Skeletal muscle tissue (tissue), 3 donors: ENCODE measurements at regions not wholly inside any gene's neighbourhood (a gene's known extent, or its start where the extent isn't known, plus 50 kb on each side); places are given as distances from the start of the nearest gene placed in this dataset.

Source experiments
- H3K27ac ChIP-seq: one replicate; pipeline ENCODE4 v1.7.0; 2013; ENCODE audit warnings: mild to moderate bottlenecking, low read depth, low read length, inconsistent platforms
- H3K27me3 ChIP-seq, 3 donors: one replicate each; pipeline ENCODE4 v1.7.0; 2013; ENCODE audit warnings: low read length in 3 of 3; ENCODE audit not compliant: control insufficient read depth in 3 of 3, insufficient read depth in 3 of 3
- H3K36me3 ChIP-seq, 3 donors: one replicate each; pipeline ENCODE4 v1.7.0; 2013; ENCODE audit warnings: low read length in 3 of 3; ENCODE audit not compliant: control insufficient read depth in 3 of 3, insufficient read depth in 3 of 3
- H3K4me1 ChIP-seq, 3 donors: one replicate each; pipeline ENCODE4 v1.7.0; 2013; ENCODE audit warnings: low read length in 3 of 3, mild to moderate bottlenecking in 3 of 3; ENCODE audit not compliant: control insufficient read depth in 3 of 3, insufficient read depth in 3 of 3
- H3K4me3 ChIP-seq, 3 donors: one replicate each; pipeline ENCODE4 v1.7.0; 2013; ENCODE audit warnings: low read length in 3 of 3
- H3K9ac ChIP-seq, 3 donors: one replicate each; pipeline ENCODE4 v1.7.0; 2013; ENCODE audit warnings: low read length in 3 of 3, mild to moderate bottlenecking in 3 of 3, moderate library complexity in 2 of 3, low read depth in 1 of 3
- H3K9me3 ChIP-seq, 3 donors: one replicate each; pipeline ENCODE4 v1.7.0; 2013; ENCODE audit warnings: low read length in 3 of 3; ENCODE audit not compliant: control insufficient read depth in 3 of 3
- donor health status: Osteomylitis.

DNA sequence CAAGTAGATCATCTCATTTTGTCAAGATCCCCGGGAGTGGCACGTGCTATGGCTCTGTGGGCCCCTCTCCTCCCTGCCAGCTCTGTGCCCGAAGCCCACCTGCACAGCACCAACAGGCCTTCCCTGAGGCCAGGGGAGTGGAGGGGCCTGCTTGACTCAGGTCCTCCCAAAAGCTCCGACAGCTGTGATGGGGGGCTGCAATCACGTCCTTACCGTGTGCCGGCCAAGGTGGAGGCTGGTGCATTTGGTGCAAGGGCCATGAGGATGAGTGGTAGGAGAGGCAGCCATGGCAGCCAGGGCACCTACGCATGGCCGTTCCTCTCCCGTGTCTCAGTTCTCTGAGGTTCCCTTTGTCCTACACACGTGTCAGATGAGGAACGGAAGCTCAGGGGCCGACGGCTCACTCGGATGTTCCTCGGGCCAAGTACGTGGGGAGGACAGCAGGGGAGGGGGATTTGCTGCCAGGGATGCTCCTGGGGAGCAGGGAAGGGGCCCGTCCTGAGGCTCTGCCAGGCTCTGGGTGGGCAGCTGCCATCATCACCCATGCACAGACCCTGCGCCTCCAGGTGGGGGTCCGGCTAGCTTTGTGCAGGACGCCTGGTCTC lies 95.8 kb downstream of the HMX1 start:
- no peaks in the 10 kb centered on the region for H3K4me1 ChIP-seq
- no peaks in the 10 kb centered on the region for H3K36me3 ChIP-seq
- H3K9me3 ChIP-seq = no peaks in the 10 kb centered on the region
- H3K27me3 ChIP-seq = peaks cover 3 to 18% (median 9%) of the 10 kb centered on the region in 3 donors
- no peak overlapping the region for H3K27ac ChIP-seq
- no peak overlapping the region for H3K4me3 ChIP-seq
- no peak overlapping the region for H3K9ac ChIP-seq

- H3K27me3 ChIP-seq = peaks cover 3 to 18% (median 4%) of the 10 kb centered on the region in 3 donors
- no peaks in the 10 kb centered on the region for H3K36me3 ChIP-seq
- H3K27ac ChIP-seq = no peak overlapping the region
- H3K9me3 ChIP-seq = no peaks in the 10 kb centered on the region
- H3K4me1 ChIP-seq = no peaks in the 10 kb centered on the region
- no peak overlapping the region for H3K4me3 ChIP-seq
- no peak overlapping the region for H3K9ac ChIP-seq
These were observed 96.5 kb downstream of the HMX1 start for GRCh38 chr4:8775121-8775520.

DNA sequence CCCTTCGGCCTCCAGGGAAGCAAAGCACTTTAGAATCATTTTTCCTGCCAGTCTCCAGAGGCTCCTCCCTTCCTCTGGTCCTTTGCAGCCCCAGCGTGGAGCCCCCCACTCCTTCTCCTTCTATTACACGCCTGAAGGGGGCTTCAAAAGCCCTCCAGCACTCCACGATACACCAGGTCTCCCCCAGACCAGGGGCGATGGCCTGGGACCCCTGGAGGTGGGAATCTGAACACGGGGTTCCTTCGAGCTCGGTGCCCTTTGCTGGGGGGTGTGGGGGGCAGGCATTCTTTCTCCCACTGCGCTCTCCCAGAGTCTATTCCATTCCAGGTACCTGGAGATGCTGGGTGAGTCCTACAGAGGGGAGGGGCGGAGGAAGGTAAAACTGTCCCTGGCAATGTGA lies 97.6 kb downstream of the HMX1 start:
- Histone ChIP-seq H3K36me3 (no peaks in the 10 kb centered on the region), H3K27ac (no peak overlapping the region), H3K9me3 (no peaks in the 10 kb centered on the region), H3K9ac (no peak overlapping the region), H3K4me3 (no peak overlapping the region), H3K4me1 (no peaks in the 10 kb centered on the region), H3K27me3 (peaks cover 3 to 18% (median 8%) of the 10 kb centered on the region in 3 donors)

GRCh38 chr4:8773124-8773931 lies 98.3 kb downstream of the HMX1 start:
- Histone ChIP-seq H3K27ac (no peak overlapping the region), H3K4me1 (no peaks in the 10 kb centered on the region), H3K36me3 (no peaks in the 10 kb centered on the region), H3K9me3 (no peaks in the 10 kb centered on the region), H3K9ac (no peak overlapping the region), H3K27me3 (peaks cover 3 to 18% (median 8%) of the 10 kb centered on the region in 3 donors), H3K4me3 (no peak overlapping the region)

DNA sequence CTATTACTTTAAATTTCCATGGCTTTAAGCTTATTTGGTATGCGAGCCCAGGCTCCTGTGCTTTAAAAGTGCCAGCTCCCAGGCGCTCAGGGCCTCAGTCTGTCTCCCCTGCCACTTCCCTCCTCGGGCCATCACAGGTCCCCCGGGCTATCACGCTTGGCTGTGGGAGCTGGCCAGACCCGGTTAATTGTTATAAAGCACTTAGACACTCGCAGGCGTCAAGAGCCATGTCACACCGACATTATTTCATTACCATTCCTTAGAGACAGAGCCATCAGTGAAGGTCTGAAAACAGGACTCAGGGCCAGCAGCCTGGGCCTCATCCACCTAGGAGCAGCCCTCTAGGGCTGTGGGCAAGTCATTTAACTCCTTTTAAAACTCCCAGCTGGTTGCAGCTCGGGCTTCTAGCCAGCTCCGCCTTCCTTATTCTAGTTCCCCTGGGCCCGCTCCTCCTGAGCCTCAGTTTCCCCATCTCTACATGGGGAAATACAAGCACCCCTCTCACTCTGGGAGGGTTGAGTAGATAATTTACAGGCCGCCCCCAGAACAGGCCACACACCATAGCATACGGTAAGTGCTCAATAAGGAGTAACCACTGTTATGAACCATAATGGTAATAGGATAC lies 99.0 kb downstream of the HMX1 start:
- no peak overlapping the region for H3K27ac ChIP-seq
- H3K36me3 ChIP-seq = no peaks in the 10 kb centered on the region
- no peaks in the 10 kb centered on the region for H3K9me3 ChIP-seq
- H3K4me1 ChIP-seq = no peaks in the 10 kb centered on the region
- H3K27me3 ChIP-seq = peaks cover 3 to 21% (median 8%) of the 10 kb centered on the region in 3 donors
- no peak overlapping the region for H3K9ac ChIP-seq
- H3K4me3 ChIP-seq = no peak overlapping the region

DNA sequence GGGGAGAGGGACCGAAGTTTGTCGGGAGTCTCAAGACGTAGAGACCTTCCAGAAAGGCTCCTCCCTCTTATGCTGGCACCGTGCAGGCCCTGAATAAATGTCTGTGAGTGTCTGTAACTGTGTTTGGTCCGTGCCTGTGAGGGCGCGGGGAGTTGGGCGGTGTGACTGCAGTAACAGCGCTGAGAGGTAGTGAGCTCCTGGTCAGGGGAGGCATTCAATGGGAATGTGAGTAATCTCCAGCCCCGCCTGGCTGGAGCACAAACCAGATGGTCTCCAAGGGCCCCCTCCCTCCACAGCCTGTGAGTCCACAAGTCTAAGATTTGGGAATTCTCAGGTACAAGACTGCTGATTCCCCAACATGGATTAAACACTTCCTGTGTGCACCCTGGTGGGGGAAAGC lies 100.0 kb downstream of the HMX1 start:
- no peak overlapping the region for H3K27ac ChIP-seq
- H3K4me3 ChIP-seq = no peak overlapping the region
- H3K9ac ChIP-seq = no peak overlapping the region
- H3K9me3 ChIP-seq = no peaks in the 10 kb centered on the region
- H3K36me3 ChIP-seq = no peaks in the 10 kb centered on the region
- no peaks in the 10 kb centered on the region for H3K4me1 ChIP-seq
- H3K27me3 ChIP-seq = peaks cover 3 to 20% (median 8%) of the 10 kb centered on the region in 3 donors

GRCh38 chr4:8771258-8771590 lies 100.4 kb downstream of the HMX1 start:
- no peak overlapping the region for H3K27ac ChIP-seq
- H3K9ac ChIP-seq = no peak overlapping the region
- no peaks in the 10 kb centered on the region for H3K9me3 ChIP-seq
- no peaks in the 10 kb centered on the region for H3K4me1 ChIP-seq
- peaks cover 7 to 22% (median 8%) of the 10 kb centered on the region in 3 donors for H3K27me3 ChIP-seq
- no peak overlapping the region for H3K4me3 ChIP-seq
- no peaks in the 10 kb centered on the region for H3K36me3 ChIP-seq

GRCh38 chr4:8770518-8771257 lies 101.0 kb downstream of the HMX1 start:
- Histone ChIP-seq H3K27me3 (peaks cover 10 to 28% (median 13%) of the 10 kb centered on the region in 3 donors), H3K27ac (no peak overlapping the region), H3K4me1 (no peaks in the 10 kb centered on the region), H3K9ac (no peak overlapping the region), H3K4me3 (no peak overlapping the region), H3K9me3 (no peaks in the 10 kb centered on the region), H3K36me3 (no peaks in the 10 kb centered on the region)

GRCh38 chr4:8769645-8770517 lies 101.8 kb downstream of the HMX1 start:
- Histone ChIP-seq H3K4me1 (no peaks in the 10 kb centered on the region), H3K27me3 (peaks cover 11 to 35% (median 17%) of the 10 kb centered on the region in 3 donors), H3K9ac (no peak overlapping the region), H3K4me3 (no peak overlapping the region), H3K36me3 (no peaks in the 10 kb centered on the region), H3K27ac (no peak overlapping the region), H3K9me3 (no peaks in the 10 kb centered on the region)
